HEK293 (cell line): ENCODE measurements at regions not wholly inside any gene's neighbourhood (a gene's known extent, or its start where the extent isn't known, plus 50 kb on each side); places are given as distances from the start of the nearest gene placed in this dataset.

ENCODE experiments used
- CTCF ChIA-PET: fragments of 350-600 bp; formaldehyde crosslinking; extraction: SDS; loops from one replicate; lab custom pipeline; 2021; ENCODE audit warnings: antibody characterized with exemption; lab: Yijun Ruan, JAX
- POLR2A ChIA-PET: fragments of 300-600 bp; formaldehyde crosslinking; extraction: SDS; loops from one replicate; lab custom pipeline; 2020; ENCODE audit warnings: antibody characterized with exemption, inconsistent platforms; lab: Yijun Ruan, JAX
- H3K27ac ChIP-seq: fragments of 200-500 bp; sonication (Bioruptor generic); 2 replicates; pipeline ENCODE4 v1.5.1; 2014; ENCODE audit warnings: low read depth, low read length, control low read depth, inconsistent platforms; ENCODE audit errors: extremely low read depth
- H3K36me3 ChIP-seq, 2 experiments: fragments of 200-500 bp in 1 of 2; sonication (Bioruptor generic) in 1 of 2; 1 replicate in 1 of 2; 2 replicates in 1 of 2; pipeline ENCODE4 v1.5.1; 2014 to 2017; ENCODE audit warnings: inconsistent platforms in 2 of 2, low read length in 2 of 2; ENCODE audit not compliant: control insufficient read depth in 2 of 2, insufficient read depth in 1 of 2
- H3K4me1 ChIP-seq: fragments of 200-500 bp; sonication (Bioruptor generic); 2 replicates; pipeline ENCODE4 v1.5.1; 2014; ENCODE audit warnings: mild to moderate bottlenecking, low read length, inconsistent platforms; ENCODE audit not compliant: control insufficient read depth, insufficient read depth
- H3K4me3 ChIP-seq: 2 replicates; pipeline ENCODE4 v1.5.1; 2011; ENCODE audit warnings: low read depth, mild to moderate bottlenecking, control low read depth, low read length, moderate library complexity
- H3K9me3 ChIP-seq: fragments of 200-500 bp; sonication (Bioruptor generic); 2 replicates; pipeline ENCODE4 v1.5.1; 2014; ENCODE audit warnings: low read depth, low read length, inconsistent platforms; ENCODE audit not compliant: control insufficient read depth, insufficient read depth
- GLIS1 ChIP-seq: fragments of 450-650 bp; formaldehyde crosslinking; IDR thresholded peaks from 2 replicates; pipeline ENCODE4 v1.5.1; 2016; ENCODE audit warnings: missing biosample characterization, missing genetic modification characterization
- GLIS2 ChIP-seq: fragments of 450-650 bp; formaldehyde crosslinking; IDR thresholded peaks from 2 replicates; pipeline ENCODE4 v1.5.1; 2016; ENCODE audit warnings: missing biosample characterization, missing genetic modification characterization
- HOXD13 ChIP-seq: sonication (generic); formaldehyde crosslinking; IDR thresholded peaks from 2 replicates; pipeline ENCODE4 v1.8.0; 2022; ENCODE audit warnings: missing genetic modification reagents, borderline replicate concordance
- KLF7 ChIP-seq: fragments of 450-650 bp; formaldehyde crosslinking; IDR thresholded peaks from 2 replicates; pipeline ENCODE4 v1.5.1; 2016; ENCODE audit warnings: missing biosample characterization, missing genetic modification characterization, borderline replicate concordance
- KLF9 ChIP-seq: fragments of 450-650 bp; formaldehyde crosslinking; IDR thresholded peaks from 2 replicates; pipeline ENCODE4 v1.5.1; 2016; ENCODE audit warnings: missing biosample characterization, missing genetic modification characterization, low read depth
- SCRT1 ChIP-seq: fragments of 450-650 bp; formaldehyde crosslinking; IDR thresholded peaks from 2 replicates; pipeline ENCODE4 v1.5.1; 2016; ENCODE audit warnings: missing biosample characterization, missing genetic modification characterization, borderline replicate concordance
- WT1 ChIP-seq: fragments of 450-650 bp; formaldehyde crosslinking; IDR thresholded peaks from 2 replicates; pipeline ENCODE4 v1.5.1; 2016; ENCODE audit warnings: missing biosample characterization, missing genetic modification characterization
- ZBTB8A ChIP-seq: fragments of 450-650 bp; formaldehyde crosslinking; IDR thresholded peaks from 2 replicates; pipeline ENCODE4 v1.5.1; 2016; ENCODE audit warnings: missing biosample characterization, missing genetic modification characterization
- ZNF19 ChIP-seq: fragments of 450-650 bp; formaldehyde crosslinking; IDR thresholded peaks from 2 replicates; pipeline ENCODE4; 2016; ENCODE audit warnings: missing biosample characterization, missing genetic modification characterization, low read depth
- ZNF202 ChIP-seq: fragments of 450-650 bp; formaldehyde crosslinking; IDR thresholded peaks from 2 replicates; pipeline ENCODE4 v1.5.1; 2016; ENCODE audit warnings: missing biosample characterization, missing genetic modification characterization, borderline replicate concordance
- ZNF221 ChIP-seq: fragments of 450-650 bp; formaldehyde crosslinking; IDR thresholded peaks from 2 replicates; pipeline ENCODE4 v1.5.1; 2017; ENCODE audit warnings: missing biosample characterization, missing genetic modification characterization, borderline replicate concordance
- ZNF266 ChIP-seq: fragments of 450-650 bp; formaldehyde crosslinking; IDR thresholded peaks from 2 replicates; pipeline ENCODE4 v1.5.1; 2016; ENCODE audit warnings: missing biosample characterization, missing genetic modification characterization, low read depth
- ZNF292 ChIP-seq: fragments of 450-650 bp; formaldehyde crosslinking; IDR thresholded peaks from 2 replicates; pipeline ENCODE4 v1.5.1; 2016; ENCODE audit warnings: low read depth, missing biosample characterization, missing genetic modification characterization, borderline replicate concordance
- ZNF416 ChIP-seq: fragments of 450-650 bp; formaldehyde crosslinking; IDR thresholded peaks from 2 replicates; pipeline ENCODE4 v1.5.1; 2016; ENCODE audit warnings: missing biosample characterization, missing genetic modification characterization
- ZNF433 ChIP-seq: fragments of 450-650 bp; formaldehyde crosslinking; IDR thresholded peaks from 2 replicates; pipeline ENCODE4 v1.5.1; 2016; ENCODE audit warnings: missing biosample characterization, missing genetic modification characterization, low read depth
- ZNF549 ChIP-seq: fragments of 450-650 bp; IDR thresholded peaks from 2 replicates; pipeline ENCODE4 v1.5.1; 2018; ENCODE audit warnings: missing biosample characterization, missing genetic modification characterization, mild to moderate bottlenecking, inconsistent platforms, moderate library complexity
- ZNF561 ChIP-seq: fragments of 450-650 bp; IDR thresholded peaks from 2 replicates; pipeline ENCODE4 v1.5.1; 2018; ENCODE audit warnings: missing biosample characterization, missing genetic modification characterization, borderline replicate concordance
- ZNF596 ChIP-seq: fragments of 450-650 bp; IDR thresholded peaks from 2 replicates; pipeline ENCODE4 v1.5.0; 2018; ENCODE audit warnings: missing biosample characterization, mild to moderate bottlenecking, missing genetic modification characterization, moderate library complexity
- ZNF658 ChIP-seq: fragments of 450-650 bp; formaldehyde crosslinking; IDR thresholded peaks from 2 replicates; pipeline ENCODE4; 2016; ENCODE audit warnings: missing biosample characterization, missing genetic modification characterization
- ZNF660 ChIP-seq: fragments of 450-650 bp; IDR thresholded peaks from 2 replicates; pipeline ENCODE4 v1.5.1; 2018; ENCODE audit warnings: missing biosample characterization, mild to moderate bottlenecking, missing genetic modification characterization
- ZNF76 ChIP-seq: fragments of 450-650 bp; formaldehyde crosslinking; IDR thresholded peaks from 2 replicates; pipeline ENCODE4; 2016; ENCODE audit warnings: low read depth, missing biosample characterization, missing genetic modification characterization, borderline replicate concordance
- ZNF843 ChIP-seq: fragments of 450-650 bp; formaldehyde crosslinking; IDR thresholded peaks from 2 replicates; pipeline ENCODE4 v1.5.1; 2016; ENCODE audit warnings: missing biosample characterization, missing genetic modification characterization
- ZXDB ChIP-seq: fragments of 450-650 bp; formaldehyde crosslinking; IDR thresholded peaks from 2 replicates; pipeline ENCODE4 v1.5.1; 2016; ENCODE audit warnings: missing biosample characterization, missing genetic modification characterization
- TF ChIP-seq, protein P1 (sequence below): fragments of 450-650 bp; formaldehyde crosslinking; IDR thresholded peaks from 2 replicates; pipeline ENCODE4 v1.5.1; 2016; ENCODE audit warnings: missing biosample characterization, missing genetic modification characterization, low read depth
- TF ChIP-seq, protein P2 (sequence below): fragments of 450-650 bp; formaldehyde crosslinking; IDR thresholded peaks from 2 replicates; pipeline ENCODE4 v1.5.1; 2016; ENCODE audit warnings: missing biosample characterization, missing genetic modification characterization
- TF ChIP-seq, protein P3 (sequence below): fragments of 450-650 bp; formaldehyde crosslinking; conservative IDR thresholded peaks from 2 replicates; pipeline ENCODE4 v1.5.1; 2016; ENCODE audit warnings: low read depth, missing biosample characterization, missing genetic modification characterization

DNA sequence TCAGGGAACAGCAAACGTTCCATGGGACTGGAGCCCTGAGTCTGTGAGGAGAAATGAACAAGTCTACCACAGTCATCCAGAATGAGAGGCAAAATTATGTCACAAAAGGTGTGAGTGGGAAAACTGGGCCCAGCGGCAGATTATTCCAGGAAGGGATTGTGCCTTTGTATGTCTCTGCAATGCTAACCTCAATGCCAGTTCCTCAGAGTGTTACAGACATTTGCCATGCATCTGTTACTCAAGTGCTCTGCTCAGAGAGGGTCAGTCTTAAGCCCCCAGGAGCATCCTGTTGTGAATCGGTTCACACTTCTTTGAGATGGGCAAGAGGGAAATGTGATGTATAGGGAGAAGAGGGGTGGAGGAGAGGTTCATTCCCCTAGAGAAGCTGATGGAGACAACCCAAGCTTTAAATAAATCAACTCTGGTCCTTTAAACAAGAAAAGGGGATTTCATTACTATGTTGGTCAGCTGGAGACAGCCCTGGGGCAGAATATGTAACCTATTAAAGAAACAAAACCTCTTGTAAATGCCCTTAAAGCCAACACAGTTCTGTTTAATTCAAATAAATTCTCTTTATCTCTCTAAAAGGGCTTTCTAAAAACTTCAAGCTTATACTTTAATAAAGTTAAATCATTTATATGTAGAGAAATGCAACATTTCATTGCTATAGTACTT, 85.9 kb upstream of the GRB10 start (continued):
- TF ChIP-seq ZXDB (tag by site-specific recombination): no peak
- TF ChIP-seq GLIS1: no peak
- TF ChIP-seq ZNF549 (tag by site-specific recombination): no peak
- no peak for TF ChIP-seq ZNF202 (tag by site-specific recombination)

DNA sequence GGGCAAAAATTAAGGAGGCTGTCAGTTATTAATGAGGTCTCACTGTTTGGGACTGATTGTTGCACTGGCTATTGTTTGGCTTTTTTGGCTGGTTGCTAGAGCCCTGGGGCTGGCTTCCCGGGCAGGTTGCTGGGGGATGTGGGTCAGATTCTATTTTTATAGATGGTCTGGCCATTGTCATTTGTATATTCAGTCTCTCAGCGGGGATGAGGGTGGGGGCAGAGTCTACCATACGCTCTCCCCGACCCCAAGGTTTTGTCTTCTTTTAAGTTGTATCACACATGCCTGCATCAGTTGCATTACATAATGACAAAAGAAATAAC, 84.3 kb upstream of the GRB10 start:
- H3K4me1 ChIP-seq: no peaks in the 10 kb centered on the region
- TF ChIP-seq GLIS2 (tag by site-specific recombination) (no peak), KLF9 (no peak), ZNF19 (tag by site-specific recombination) (no peak), ZNF658 (tag by site-specific recombination) (no peak), ZNF76 (tag by site-specific recombination) (no peak), ZNF266 (tag by site-specific recombination) (no peak), ZNF433 (tag by site-specific recombination) (no peak), ZNF561 (no peak), ZNF292 (tag by site-specific recombination) (no peak), HOXD13 (CRISPR knock-in tag) (no peak)
- TF ChIP-seq, protein P1, sequence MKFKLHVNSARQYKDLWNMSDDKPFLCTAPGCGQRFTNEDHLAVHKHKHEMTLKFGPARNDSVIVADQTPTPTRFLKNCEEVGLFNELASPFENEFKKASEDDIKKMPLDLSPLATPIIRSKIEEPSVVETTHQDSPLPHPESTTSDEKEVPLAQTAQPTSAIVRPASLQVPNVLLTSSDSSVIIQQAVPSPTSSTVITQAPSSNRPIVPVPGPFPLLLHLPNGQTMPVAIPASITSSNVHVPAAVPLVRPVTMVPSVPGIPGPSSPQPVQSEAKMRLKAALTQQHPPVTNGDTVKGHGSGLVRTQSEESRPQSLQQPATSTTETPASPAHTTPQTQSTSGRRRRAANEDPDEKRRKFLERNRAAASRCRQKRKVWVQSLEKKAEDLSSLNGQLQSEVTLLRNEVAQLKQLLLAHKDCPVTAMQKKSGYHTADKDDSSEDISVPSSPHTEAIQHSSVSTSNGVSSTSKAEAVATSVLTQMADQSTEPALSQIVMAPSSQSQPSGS: no peak
- TF ChIP-seq, protein P2, sequence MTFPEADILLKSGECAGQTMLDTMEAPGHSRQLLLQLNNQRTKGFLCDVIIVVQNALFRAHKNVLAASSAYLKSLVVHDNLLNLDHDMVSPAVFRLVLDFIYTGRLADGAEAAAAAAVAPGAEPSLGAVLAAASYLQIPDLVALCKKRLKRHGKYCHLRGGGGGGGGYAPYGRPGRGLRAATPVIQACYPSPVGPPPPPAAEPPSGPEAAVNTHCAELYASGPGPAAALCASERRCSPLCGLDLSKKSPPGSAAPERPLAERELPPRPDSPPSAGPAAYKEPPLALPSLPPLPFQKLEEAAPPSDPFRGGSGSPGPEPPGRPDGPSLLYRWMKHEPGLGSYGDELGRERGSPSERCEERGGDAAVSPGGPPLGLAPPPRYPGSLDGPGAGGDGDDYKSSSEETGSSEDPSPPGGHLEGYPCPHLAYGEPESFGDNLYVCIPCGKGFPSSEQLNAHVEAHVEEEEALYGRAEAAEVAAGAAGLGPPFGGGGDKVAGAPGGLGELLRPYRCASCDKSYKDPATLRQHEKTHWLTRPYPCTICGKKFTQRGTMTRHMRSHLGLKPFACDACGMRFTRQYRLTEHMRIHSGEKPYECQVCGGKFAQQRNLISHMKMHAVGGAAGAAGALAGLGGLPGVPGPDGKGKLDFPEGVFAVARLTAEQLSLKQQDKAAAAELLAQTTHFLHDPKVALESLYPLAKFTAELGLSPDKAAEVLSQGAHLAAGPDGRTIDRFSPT (tag by site-specific recombination): no peak
- CTCF ChIA-PET: no interaction called here
- no peaks in the 10 kb centered on the region for H3K9me3 ChIP-seq
- no peak overlapping the region for H3K4me3 ChIP-seq
- no peak overlapping the region for H3K27ac ChIP-seq
- H3K36me3 ChIP-seq: no peaks in the 10 kb centered on the region
- POLR2A ChIA-PET: no interaction called here

DNA sequence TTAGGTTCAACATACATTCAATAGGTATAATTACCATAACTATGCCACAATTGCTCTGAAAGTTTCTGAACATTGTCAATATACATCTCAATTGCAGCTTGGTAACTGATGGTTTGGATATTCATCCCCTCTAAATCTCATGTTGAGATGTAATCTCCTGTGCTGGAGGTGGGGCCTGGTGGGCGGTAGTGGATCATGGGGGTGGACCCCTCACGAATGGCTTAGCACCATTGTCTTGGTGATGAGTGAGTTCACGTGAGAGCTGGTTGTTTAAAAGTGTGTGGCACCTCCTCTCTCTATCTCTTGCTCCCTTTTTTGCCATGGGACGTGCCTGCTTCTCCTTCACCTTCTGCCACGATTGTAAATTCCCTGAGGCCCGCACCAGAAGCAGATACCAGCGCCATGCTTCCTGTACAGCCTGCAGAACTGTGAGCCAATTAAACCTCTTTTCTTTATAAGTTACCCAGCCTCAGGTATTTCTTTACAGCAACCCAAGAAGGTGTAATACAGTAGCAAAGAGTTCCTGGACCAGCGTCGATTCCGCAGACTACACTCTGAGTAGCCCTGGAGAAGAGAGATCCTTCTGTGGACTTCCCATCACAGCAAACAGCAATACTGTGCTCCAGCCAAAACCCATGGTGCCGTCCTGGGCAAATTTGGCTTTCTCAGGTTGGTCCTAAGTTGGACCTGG, 83.8 kb upstream of the GRB10 start:
- ChIA-PET POLR2A (no interaction called here), CTCF (no interaction called here)
- Histone ChIP-seq H3K27ac (no peak overlapping the region), H3K9me3 (no peaks in the 10 kb centered on the region), H3K4me1 (no peaks in the 10 kb centered on the region), H3K4me3 (no peak overlapping the region), H3K36me3 (no peaks in the 10 kb centered on the region)
- TF ChIP-seq WT1 (tag by site-specific recombination): no peak
- no peak for TF ChIP-seq GLIS2 (tag by site-specific recombination)
- no peak for TF ChIP-seq ZNF660 (tag by site-specific recombination)
- no peak for TF ChIP-seq ZNF596 (tag by site-specific recombination)
- TF ChIP-seq ZNF843: no peak
- no peak for TF ChIP-seq SCRT1 (tag by site-specific recombination)
- TF ChIP-seq GLIS1: no peak
- TF ChIP-seq ZBTB8A (tag by site-specific recombination): no peak
- TF ChIP-seq, protein P3, sequence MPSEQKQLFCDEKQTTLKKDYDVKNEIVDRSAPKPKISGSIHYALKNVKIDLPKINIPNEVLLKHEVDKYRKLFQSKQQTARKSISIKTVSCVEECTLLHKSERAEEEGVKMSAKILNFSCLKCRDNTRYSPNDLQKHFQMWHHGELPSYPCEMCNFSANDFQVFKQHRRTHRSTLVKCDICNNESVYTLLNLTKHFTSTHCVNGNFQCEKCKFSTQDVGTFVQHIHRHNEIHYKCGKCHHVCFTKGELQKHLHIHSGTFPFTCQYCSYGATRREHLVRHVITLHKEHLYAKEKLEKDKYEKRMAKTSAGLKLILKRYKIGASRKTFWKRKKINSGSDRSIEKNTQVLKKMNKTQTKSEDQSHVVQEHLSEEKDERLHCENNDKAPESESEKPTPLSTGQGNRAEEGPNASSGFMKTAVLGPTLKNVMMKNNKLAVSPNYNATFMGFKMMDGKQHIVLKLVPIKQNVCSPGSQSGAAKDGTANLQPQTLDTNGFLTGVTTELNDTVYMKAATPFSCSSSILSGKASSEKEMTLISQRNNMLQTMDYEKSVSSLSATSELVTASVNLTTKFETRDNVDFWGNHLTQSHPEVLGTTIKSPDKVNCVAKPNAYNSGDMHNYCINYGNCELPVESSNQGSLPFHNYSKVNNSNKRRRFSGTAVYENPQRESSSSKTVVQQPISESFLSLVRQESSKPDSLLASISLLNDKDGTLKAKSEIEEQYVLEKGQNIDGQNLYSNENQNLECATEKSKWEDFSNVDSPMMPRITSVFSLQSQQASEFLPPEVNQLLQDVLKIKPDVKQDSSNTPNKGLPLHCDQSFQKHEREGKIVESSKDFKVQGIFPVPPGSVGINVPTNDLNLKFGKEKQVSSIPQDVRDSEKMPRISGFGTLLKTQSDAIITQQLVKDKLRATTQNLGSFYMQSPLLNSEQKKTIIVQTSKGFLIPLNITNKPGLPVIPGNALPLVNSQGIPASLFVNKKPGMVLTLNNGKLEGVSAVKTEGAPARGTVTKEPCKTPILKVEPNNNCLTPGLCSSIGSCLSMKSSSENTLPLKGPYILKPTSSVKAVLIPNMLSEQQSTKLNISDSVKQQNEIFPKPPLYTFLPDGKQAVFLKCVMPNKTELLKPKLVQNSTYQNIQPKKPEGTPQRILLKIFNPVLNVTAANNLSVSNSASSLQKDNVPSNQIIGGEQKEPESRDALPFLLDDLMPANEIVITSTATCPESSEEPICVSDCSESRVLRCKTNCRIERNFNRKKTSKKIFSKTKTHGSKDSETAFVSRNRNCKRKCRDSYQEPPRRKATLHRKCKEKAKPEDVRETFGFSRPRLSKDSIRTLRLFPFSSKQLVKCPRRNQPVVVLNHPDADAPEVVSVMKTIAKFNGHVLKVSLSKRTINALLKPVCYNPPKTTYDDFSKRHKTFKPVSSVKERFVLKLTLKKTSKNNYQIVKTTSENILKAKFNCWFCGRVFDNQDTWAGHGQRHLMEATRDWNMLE: no peak
- no peak for TF ChIP-seq ZNF221 (tag by site-specific recombination)
- no peak for TF ChIP-seq ZNF416 (tag by site-specific recombination)
- TF ChIP-seq KLF7 (tag by site-specific recombination): no peak
